Caco-2 (cell line): ENCODE measurements at regions not wholly inside any gene's neighbourhood (a gene's known extent, or its start where the extent isn't known, plus 50 kb on each side); places are given as distances from the start of the nearest gene placed in this dataset.

ENCODE experiments used
- BruUV-seq: library from RNA; stranded (reverse); fragments of 400-500 nt; replicated peaks from 2 replicates; lab custom pipeline; 2021; lab: Mats Ljungman, UMichigan
- CTCF ChIA-PET: fragments of 300-600 bp; sonication (Branson Sonifier 250); formaldehyde crosslinking; loops from one replicate; lab custom pipeline; 2022; ENCODE audit warnings: antibody characterized with exemption; lab: Charles Lee
- POLR2A ChIA-PET: fragments of 300-600 bp; sonication (Branson Sonifier 250); formaldehyde crosslinking; loops from one replicate; lab custom pipeline; 2022; ENCODE audit warnings: antibody characterized with exemption; lab: Charles Lee
- DNase-seq, 2 experiments: peaks; one replicate each; pipeline versions ENCODE4 v3.0.0 to v3.0.0-alpha.2; 2020 to 2022
- H3K27me3 ChIP-seq: replicated peaks from 2 replicates; pipeline ENCODE4 v1.6.0; 2011; ENCODE audit warnings: low read length; ENCODE audit not compliant: control insufficient read depth, insufficient read depth
- H3K36me3 ChIP-seq: 2 replicates; pipeline ENCODE4 v1.5.1; 2011; ENCODE audit warnings: low read length; ENCODE audit not compliant: control insufficient read depth, insufficient read depth
- H3K4me1 ChIP-seq: fragments of 250-450 bp; sonication (Bioruptor Pico); 2 replicates; pipeline ENCODE4 v1.5.1; 2020; ENCODE audit warnings: mild to moderate bottlenecking
- H3K4me3 ChIP-seq: 2 replicates; pipeline ENCODE4 v1.5.1; 2011; ENCODE audit warnings: low read depth, mild to moderate bottlenecking, control low read depth, low read length
- H3K9me3 ChIP-seq: fragments of 250-450 bp; sonication (Bioruptor Pico); 2 replicates; pipeline ENCODE4 v1.5.1; 2020; ENCODE audit warnings: mild to moderate bottlenecking, moderate library complexity
- H3K27ac Mint-ChIP-seq: one replicate; pipeline ENCODE4 v1.8.0; 2022; ENCODE audit warnings: mixed read lengths; ENCODE audit not compliant: unreplicated experiment
- H3K27me3 Mint-ChIP-seq: one replicate; pipeline ENCODE4 v1.8.0; 2022; ENCODE audit warnings: mixed read lengths; ENCODE audit not compliant: insufficient read depth, unreplicated experiment
- H3K36me3 Mint-ChIP-seq: one replicate; pipeline ENCODE4 v1.8.0; 2022; ENCODE audit warnings: mild to moderate bottlenecking, mixed read lengths; ENCODE audit not compliant: insufficient read depth, unreplicated experiment
- H3K4me1 Mint-ChIP-seq: one replicate; pipeline ENCODE4 v1.8.0; 2022; ENCODE audit warnings: low read depth, mixed read lengths; ENCODE audit not compliant: unreplicated experiment
- H3K4me3 Mint-ChIP-seq: one replicate; pipeline ENCODE4 v1.8.0; 2022; ENCODE audit warnings: mild to moderate bottlenecking, moderate library complexity, mixed read lengths; ENCODE audit not compliant: unreplicated experiment
- H3K9me3 Mint-ChIP-seq: one replicate; pipeline ENCODE4 v1.8.0; 2022; ENCODE audit warnings: mixed read lengths; ENCODE audit not compliant: unreplicated experiment
- CTCF ChIP-seq, 2 experiments: fragments of 200-600 bp in 1 of 2; IDR thresholded peaks; 1 replicate in 1 of 2; 2 replicates in 1 of 2; pipeline versions ENCODE4 v1.5.1 to v1.8.0; 2011 to 2022; ENCODE audit warnings: antibody characterized with exemption in 1 of 2, control low read depth in 1 of 2, inconsistent platforms in 1 of 2, low read depth in 1 of 2, low read length in 1 of 2, mild to moderate bottlenecking in 1 of 2, moderate library complexity in 1 of 2; ENCODE audit not compliant: insufficient read depth in 1 of 2, severe bottlenecking in 1 of 2, unreplicated experiment in 1 of 2
- intact Hi-C: fragments of 100-400 bp; cut with micrococcal nuclease; formaldehyde crosslinking; loops from one replicate; pipeline ENCODE4 v1.10.0; 2022; ENCODE audit not compliant: unreplicated experiment

GRCh38 chr5:143691945-143692290 is 120.0 kb upstream of the HMHB1 start:
- intact Hi-C loops = no loop called here
- Mint-ChIP-seq H3K27me3 (no peaks in the 10 kb centered on the region), H3K27ac (no peak overlapping the region), H3K4me3 (no peak overlapping the region), H3K36me3 (no peaks in the 10 kb centered on the region), H3K9me3 (peaks cover 24% of the 10 kb centered on the region), H3K4me1 (no peaks in the 10 kb centered on the region)
- BruUV-seq = no TSS peak
- no peak for DNase-seq
- Histone ChIP-seq H3K36me3 (no peaks in the 10 kb centered on the region), H3K9me3 (0 out of 2 replicates have a peak, but pooled peaks cover 5% of the 10 kb centered on the region), H3K4me3 (no peak overlapping the region), H3K27me3 (no peaks in the 10 kb centered on the region), H3K4me1 (0 out of 2 replicates have a peak, but pooled peaks cover 4% of the 10 kb centered on the region)
- TF ChIP-seq CTCF (IDR thresholded peaks at IDR 0.05; ENCODE audit: insufficient read depth in 1 of 2, low read depth in 1 of 2, low read length in 1 of 2, severe bottlenecking in 1 of 2, unreplicated experiment in 1 of 2) = no peak
- POLR2A ChIA-PET = no interaction called here
- CTCF ChIA-PET = no interaction called here

- no peak overlapping the region for H3K4me3 ChIP-seq
- ChIA-PET CTCF (no interaction called here), POLR2A (no interaction called here)
- H3K27me3 ChIP-seq = no peaks in the 10 kb centered on the region
- DNase-seq = no peak
- Mint-ChIP-seq H3K4me1 (no peaks in the 10 kb centered on the region), H3K36me3 (no peaks in the 10 kb centered on the region), H3K9me3 (peaks cover 24% of the 10 kb centered on the region), H3K4me3 (no peak overlapping the region), H3K27me3 (no peaks in the 10 kb centered on the region), H3K27ac (no peak overlapping the region)
- no peaks in the 10 kb centered on the region for H3K36me3 ChIP-seq
- H3K4me1 ChIP-seq = 0 out of 2 replicates have a peak, but pooled peaks cover 4% of the 10 kb centered on the region
- intact Hi-C loops = no loop called here
- no peak for TF ChIP-seq CTCF (IDR thresholded peaks at IDR 0.05; ENCODE audit: insufficient read depth in 1 of 2, low read depth in 1 of 2, low read length in 1 of 2, severe bottlenecking in 1 of 2, unreplicated experiment in 1 of 2)
- no TSS peak for BruUV-seq
- 0 out of 2 replicates have a peak, but pooled peaks cover 5% of the 10 kb centered on the region for H3K9me3 ChIP-seq
Observed at GRCh38 chr5:143691287-143691944, 120.5 kb upstream of the HMHB1 start.

GRCh38 chr5:143687604-143688003 is 124.4 kb upstream of the HMHB1 start:
- H3K27me3 Mint-ChIP-seq = no peaks in the 10 kb centered on the region
- intact Hi-C loops = no loop called here

More at GRCh38 chr5:143687604-143688003, 124.4 kb upstream of the HMHB1 start:
- no TSS peak for BruUV-seq
- Histone ChIP-seq H3K9me3 (0 out of 2 replicates have a peak, but pooled peaks cover 5% of the 10 kb centered on the region), H3K4me3 (no peak overlapping the region), H3K36me3 (no peaks in the 10 kb centered on the region), H3K4me1 (peaks cover 17% of the 10 kb centered on the region), H3K27me3 (no peaks in the 10 kb centered on the region)
- no peak for TF ChIP-seq CTCF (IDR thresholded peaks at IDR 0.05; ENCODE audit: insufficient read depth in 1 of 2, low read depth in 1 of 2, low read length in 1 of 2, severe bottlenecking in 1 of 2, unreplicated experiment in 1 of 2)
- peaks cover 11% of the 10 kb centered on the region for H3K4me1 Mint-ChIP-seq
- no peak for DNase-seq
- CTCF ChIA-PET = no interaction called here
- POLR2A ChIA-PET = no interaction called here
- peaks cover 18% of the 10 kb centered on the region for H3K9me3 Mint-ChIP-seq
- H3K4me3 Mint-ChIP-seq = no peak overlapping the region
- H3K36me3 Mint-ChIP-seq = no peaks in the 10 kb centered on the region
- no peak overlapping the region for H3K27ac Mint-ChIP-seq
